ENCODE measurements at regions not wholly inside any gene's neighbourhood (a gene's known extent, or its start where the extent isn't known, plus 50 kb on each side); places are given as distances from the start of the nearest gene placed in this dataset.

GRCh38 chr16:85441189-85441889 lies 171.8 kb upstream of the GSE1 start:
- Histone ChIP-seq H3K27me3 (no peaks in the 10 kb centered on the region), H3K27ac (no peak overlapping the region), H3K4me3 (ENCODE audit: low read depth in 1 of 2, low read length in 1 of 2) (no peak overlapping the region), H3K4me1 (ENCODE audit: control insufficient read depth in 1 of 2, insufficient read depth in 1 of 2, low read depth in 1 of 2, low read length in 1 of 2) (peaks cover 0 to 7% of the 10 kb centered on the region in 2 experiments), H3K9me3 (no peaks in the 10 kb centered on the region), H3K36me3 (no peaks in the 10 kb centered on the region)
- no peak for TF ChIP-seq CTCF (IDR thresholded peaks at IDR 0.05)

GRCh38 chr16:85441890-85442670 lies 171.0 kb upstream of the GSE1 start:
- Histone ChIP-seq H3K4me3 (ENCODE audit: low read depth in 1 of 2, low read length in 1 of 2) (no peak overlapping the region), H3K27ac (no peak overlapping the region), H3K4me1 (ENCODE audit: control insufficient read depth in 1 of 2, insufficient read depth in 1 of 2, low read depth in 1 of 2, low read length in 1 of 2) (peaks cover 0 to 7% of the 10 kb centered on the region in 2 experiments), H3K36me3 (no peaks in the 10 kb centered on the region), H3K9me3 (no peaks in the 10 kb centered on the region), H3K27me3 (peaks cover 4% of the 10 kb centered on the region)
- no peak for TF ChIP-seq CTCF (IDR thresholded peaks at IDR 0.05)

- H3K27me3 ChIP-seq, result peaks cover 14% of the 10 kb centered on the region
- H3K9me3 ChIP-seq, result no peaks in the 10 kb centered on the region
- H3K27ac ChIP-seq, result no peak overlapping the region
- peaks cover 7 to 9% of the 10 kb centered on the region in 2 experiments for H3K4me1 ChIP-seq (ENCODE audit: control insufficient read depth in 1 of 2, insufficient read depth in 1 of 2, low read depth in 1 of 2, low read length in 1 of 2)
- H3K36me3 ChIP-seq, result no peaks in the 10 kb centered on the region
- no peak overlapping the region for H3K4me3 ChIP-seq (ENCODE audit: low read depth in 1 of 2, low read length in 1 of 2)
- no peak for TF ChIP-seq CTCF (IDR thresholded peaks at IDR 0.05)
Measured at GRCh38 chr16:85443116-85443515, 170.0 kb upstream of the GSE1 start.

GRCh38 chr16:85443531-85443930 lies 169.6 kb upstream of the GSE1 start:
- no peak for TF ChIP-seq CTCF (IDR thresholded peaks at IDR 0.05)
- no peak overlapping the region for H3K27ac ChIP-seq
- H3K36me3 ChIP-seq, result no peaks in the 10 kb centered on the region
- no peak overlapping the region for H3K4me3 ChIP-seq (ENCODE audit: low read depth in 1 of 2, low read length in 1 of 2)
- H3K4me1 ChIP-seq (ENCODE audit: control insufficient read depth in 1 of 2, insufficient read depth in 1 of 2, low read depth in 1 of 2, low read length in 1 of 2), result peaks cover 11 to 13% of the 10 kb centered on the region in 2 experiments
- peaks cover 19% of the 10 kb centered on the region for H3K27me3 ChIP-seq
- no peaks in the 10 kb centered on the region for H3K9me3 ChIP-seq

GRCh38 chr16:85445064-85445778 lies 167.9 kb upstream of the GSE1 start:
- no peak for TF ChIP-seq CTCF (IDR thresholded peaks at IDR 0.05)
- peaks cover 22% of the 10 kb centered on the region in 2 experiments for H3K4me1 ChIP-seq (ENCODE audit: control insufficient read depth in 1 of 2, insufficient read depth in 1 of 2, low read depth in 1 of 2, low read length in 1 of 2)
- no peak overlapping the region for H3K4me3 ChIP-seq (ENCODE audit: low read depth in 1 of 2, low read length in 1 of 2)

More at GRCh38 chr16:85445064-85445778, 167.9 kb upstream of the GSE1 start:
- no peaks in the 10 kb centered on the region for H3K9me3 ChIP-seq
- no peak overlapping the region for H3K27ac ChIP-seq
- no peaks in the 10 kb centered on the region for H3K36me3 ChIP-seq
- peaks cover 30% of the 10 kb centered on the region for H3K27me3 ChIP-seq
